Erythroblast (primary cell): ENCODE measurements at regions not wholly inside any gene's neighbourhood (a gene's known extent, or its start where the extent isn't known, plus 50 kb on each side); places are given as distances from the start of the nearest gene placed in this dataset.

Experiments used
- GATA1 ChIP-seq: IDR thresholded peaks from 2 replicates; pipeline ENCODE4 v1.6.1; 2011; ENCODE audit warnings: low read depth, mild to moderate bottlenecking, control low read depth, low read length, moderate library complexity
- POLR2A ChIP-seq: IDR thresholded peaks from 2 replicates; pipeline ENCODE4 v1.6.1; 2011; ENCODE audit warnings: mild to moderate bottlenecking, low read length

DNA sequence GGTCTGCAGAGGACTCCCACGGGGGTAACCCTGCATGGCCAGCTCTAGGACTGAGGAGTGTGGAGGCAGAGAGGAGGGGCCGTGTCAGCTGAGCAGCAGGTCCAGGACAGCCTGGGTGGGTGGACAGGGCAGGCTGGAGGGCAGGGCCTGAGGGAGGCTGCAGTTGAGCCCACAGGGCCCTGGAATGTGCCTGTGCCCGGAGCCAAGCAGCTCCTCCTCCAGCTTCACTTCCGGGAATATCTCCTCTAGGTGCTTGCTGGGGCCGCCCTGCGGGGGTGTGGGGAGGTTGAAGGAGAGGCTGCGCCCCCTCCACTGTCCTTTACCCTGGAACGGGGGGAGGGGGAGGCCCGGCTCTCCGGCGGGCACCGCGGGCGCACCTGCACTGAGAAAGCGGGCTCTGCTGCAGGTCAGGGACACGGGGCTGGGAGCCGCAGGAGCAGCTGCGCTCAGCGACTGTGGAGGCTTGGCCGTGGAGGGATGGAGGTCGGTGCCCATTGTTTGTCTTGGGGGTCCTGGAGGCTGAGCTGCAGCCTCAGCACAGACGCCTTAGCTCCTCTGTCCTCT is 1293.2 kb downstream of the BRD1 start:
- TF ChIP-seq POLR2A (no peak), GATA1 (no peak)
